ENCODE measurements at regions not wholly inside any gene's neighbourhood (a gene's known extent, or its start where the extent isn't known, plus 50 kb on each side); places are given as distances from the start of the nearest gene placed in this dataset.

GRCh38 chr5:3925935-3926334 is 330.3 kb downstream of the IRX1 start:
- Histone ChIP-seq H3K4me1 (ENCODE audit: low read depth, poor library complexity, severe bottlenecking) (no peaks in the 10 kb centered on the region), H3K79me2 (ENCODE audit: insufficient read depth, low read depth) (no peaks in the 10 kb centered on the region), H2AFZ (ENCODE audit: low read depth) (no peak overlapping the region), H3K27me3 (ENCODE audit: insufficient read depth, low read depth) (no peaks in the 10 kb centered on the region), H3K9ac (no peak overlapping the region), H3K4me2 (no peak overlapping the region), H3K27ac (no peak overlapping the region), H4K20me1 (ENCODE audit: insufficient read depth) (no peaks in the 10 kb centered on the region), H3K4me3 (IDR thresholded peaks at IDR 0.05; ENCODE audit: insufficient read depth, low read depth, low read length) (no peak overlapping the region), H3K36me3 (ENCODE audit: insufficient read depth) (no peaks in the 10 kb centered on the region)
- TF ChIP-seq CTCF (conservative IDR thresholded peaks at IDR 0.05; ENCODE audit: low read depth, low read length) = no peak

GRCh38 chr5:3929799-3930198 is 334.2 kb downstream of the IRX1 start:
- no peak for TF ChIP-seq CTCF (conservative IDR thresholded peaks at IDR 0.05; ENCODE audit: low read depth, low read length)
- Histone ChIP-seq H3K79me2 (ENCODE audit: insufficient read depth, low read depth) (no peaks in the 10 kb centered on the region), H2AFZ (ENCODE audit: low read depth) (no peak overlapping the region)

GRCh38 chr5:3931976-3932375 is 336.3 kb downstream of the IRX1 start:
- no peak overlapping the region for H3K4me2 ChIP-seq
- H3K27ac ChIP-seq = no peak overlapping the region
- no peak overlapping the region for H2AFZ ChIP-seq (ENCODE audit: low read depth)
- H3K27me3 ChIP-seq (ENCODE audit: insufficient read depth, low read depth) = no peaks in the 10 kb centered on the region
- no peak overlapping the region for H3K9ac ChIP-seq
- H3K4me1 ChIP-seq (ENCODE audit: low read depth, poor library complexity, severe bottlenecking) = no peaks in the 10 kb centered on the region
- no peaks in the 10 kb centered on the region for H3K36me3 ChIP-seq (ENCODE audit: insufficient read depth)
- no peak overlapping the region for H3K4me3 ChIP-seq (IDR thresholded peaks at IDR 0.05; ENCODE audit: insufficient read depth, low read depth, low read length)
- no peak for TF ChIP-seq CTCF (conservative IDR thresholded peaks at IDR 0.05; ENCODE audit: low read depth, low read length)
- no peaks in the 10 kb centered on the region for H4K20me1 ChIP-seq (ENCODE audit: insufficient read depth)
- H3K79me2 ChIP-seq (ENCODE audit: insufficient read depth, low read depth) = no peaks in the 10 kb centered on the region

More at GRCh38 chr5:3929799-3930198, 334.2 kb downstream of the IRX1 start:
- Histone ChIP-seq H4K20me1 (ENCODE audit: insufficient read depth) (no peaks in the 10 kb centered on the region), H3K27ac (no peak overlapping the region), H3K27me3 (ENCODE audit: insufficient read depth, low read depth) (no peaks in the 10 kb centered on the region), H3K36me3 (ENCODE audit: insufficient read depth) (no peaks in the 10 kb centered on the region), H3K4me2 (no peak overlapping the region), H3K9ac (no peak overlapping the region), H3K4me3 (IDR thresholded peaks at IDR 0.05; ENCODE audit: insufficient read depth, low read depth, low read length) (no peak overlapping the region), H3K4me1 (ENCODE audit: low read depth, poor library complexity, severe bottlenecking) (no peaks in the 10 kb centered on the region)

- no peak overlapping the region for H3K27ac ChIP-seq
- H2AFZ ChIP-seq (ENCODE audit: low read depth) = no peak overlapping the region
- no peaks in the 10 kb centered on the region for H4K20me1 ChIP-seq (ENCODE audit: insufficient read depth)
- H3K4me3 ChIP-seq (IDR thresholded peaks at IDR 0.05; ENCODE audit: insufficient read depth, low read depth, low read length) = no peak overlapping the region
- no peak overlapping the region for H3K9ac ChIP-seq
- H3K79me2 ChIP-seq (ENCODE audit: insufficient read depth, low read depth) = no peaks in the 10 kb centered on the region
- no peak overlapping the region for H3K4me2 ChIP-seq
- H3K27me3 ChIP-seq (ENCODE audit: insufficient read depth, low read depth) = no peaks in the 10 kb centered on the region
- TF ChIP-seq CTCF (conservative IDR thresholded peaks at IDR 0.05; ENCODE audit: low read depth, low read length) = no peak
- H3K4me1 ChIP-seq (ENCODE audit: low read depth, poor library complexity, severe bottlenecking) = no peaks in the 10 kb centered on the region
- H3K36me3 ChIP-seq (ENCODE audit: insufficient read depth) = no peaks in the 10 kb centered on the region
Observed at GRCh38 chr5:3933536-3933935, 337.9 kb downstream of the IRX1 start.
